ENCODE measurements at regions not wholly inside any gene's neighbourhood (a gene's known extent, or its start where the extent isn't known, plus 50 kb on each side); places are given as distances from the start of the nearest gene placed in this dataset.
"Not testable (repeated sequence)": the region's sequence is repeated elsewhere in the genome, so short reads cannot be mapped to it uniquely, and the experiment has no call there.

- dilution Hi-C loops (cut with MboI; ENCODE audit: extremely low pct_ligation_motif_present, low sequenced_read_pairs): no loop called here
- TF ChIP-seq EZH2 (IDR thresholded peaks at IDR 0.05; ENCODE audit: low read length): no peak
- TF ChIP-seq CTCF (optimal IDR thresholded peaks at IDR 0.05 in 1 of 3, IDR thresholded peaks at IDR 0.05 in 1 of 3, conservative IDR thresholded peaks at IDR 0.05 in 1 of 3; ENCODE audit: extremely low read depth in 1 of 3, insufficient read depth in 2 of 3, low read length in 3 of 3): no peak
- no peak overlapping the region for H3K4me2 ChIP-seq (ENCODE audit: control insufficient read depth, extremely low read depth, insufficient read depth, low read depth, low read length)
- no peaks in the 10 kb centered on the region for H4K20me1 ChIP-seq (ENCODE audit: control insufficient read depth, extremely low read depth, insufficient read depth, low read length)
- no peaks in the 10 kb centered on the region for H3K27me3 ChIP-seq (ENCODE audit: control insufficient read depth, extremely low read depth, insufficient read depth, low read length)
- DNase-seq (ENCODE audit: low read depth, low spot score) (no peak), FAIRE-seq (no peak)
- H3K79me2 ChIP-seq (ENCODE audit: control insufficient read depth, insufficient read depth, low read length): no peaks in the 10 kb centered on the region
- no peak overlapping the region for H3K9ac ChIP-seq (ENCODE audit: control insufficient read depth, extremely low read depth, insufficient read depth, low read length)
- H3K4me3 ChIP-seq (ENCODE audit: control insufficient read depth in 2 of 3, extremely low read depth in 1 of 3, insufficient read depth in 2 of 3, low read depth in 1 of 3, low read length in 3 of 3): no peak overlapping the region
- H3K27ac ChIP-seq (ENCODE audit: control insufficient read depth, insufficient read depth, low read length): no peak overlapping the region
- no peaks in the 10 kb centered on the region for H3K9me3 ChIP-seq (ENCODE audit: control insufficient read depth, low read depth, low read length)
- H3K36me3 ChIP-seq (ENCODE audit: control insufficient read depth in 2 of 2, extremely low read depth in 1 of 2, insufficient read depth in 2 of 2, low read length in 2 of 2): no peaks in the 10 kb centered on the region
- H3K9me1 ChIP-seq (ENCODE audit: control insufficient read depth, extremely low read depth, insufficient read depth, low read length): no peaks in the 10 kb centered on the region
- no peak overlapping the region for H2AFZ ChIP-seq (ENCODE audit: control insufficient read depth, low read length)
- H3K4me1 ChIP-seq (ENCODE audit: control insufficient read depth, extremely low read depth, insufficient read depth, low read length): no peaks in the 10 kb centered on the region
These were observed 225.0 kb upstream of the SEMA3C start for GRCh38 chr7:81143856-81144255.

DNA sequence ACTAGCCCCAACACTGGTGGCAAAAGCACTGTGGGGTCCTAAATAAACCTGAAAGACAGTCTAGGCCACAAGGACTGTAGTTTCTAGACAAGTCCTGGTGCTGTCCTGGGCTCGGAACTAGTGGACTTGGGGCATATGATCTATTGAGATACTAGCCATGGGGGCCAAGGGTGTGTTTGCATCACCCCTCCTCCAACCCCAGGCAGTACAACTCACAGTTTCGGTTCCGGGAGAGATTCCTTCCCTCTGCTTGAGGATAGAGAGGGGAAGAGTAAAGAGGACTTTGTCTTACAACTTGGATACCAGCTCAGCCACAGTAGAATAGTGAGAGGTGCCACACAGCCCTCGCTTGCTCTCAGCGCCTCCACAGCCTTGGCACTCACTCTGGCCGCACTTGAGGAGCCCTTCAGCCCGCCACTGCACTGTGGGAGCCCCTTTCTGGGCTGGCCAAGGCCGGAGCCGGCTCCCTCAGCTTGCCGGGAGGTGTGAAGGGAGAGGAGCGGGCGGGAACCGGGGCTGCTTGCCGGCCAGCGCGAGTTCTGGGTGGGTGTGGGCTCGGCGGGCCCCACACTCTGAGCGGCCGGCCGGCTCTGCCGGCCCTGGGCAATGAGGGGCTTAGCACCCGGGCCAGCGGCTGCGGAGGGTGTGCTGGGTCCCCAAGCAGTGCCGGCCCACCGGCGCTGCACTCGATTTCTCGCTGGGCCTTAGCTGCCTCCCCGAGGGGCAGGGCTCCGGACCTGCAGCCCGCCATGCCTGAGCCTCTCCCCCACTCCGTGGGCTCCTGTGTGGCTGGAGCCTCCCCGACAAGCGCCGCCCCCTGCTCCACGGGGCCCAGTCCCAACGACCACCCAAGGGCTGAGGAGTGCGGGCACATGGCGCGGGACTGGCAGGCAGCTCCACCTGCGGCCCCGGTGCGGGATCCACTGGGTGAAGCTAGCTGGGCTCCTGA is 222.7 kb upstream of the SEMA3C start:
- H3K36me3 ChIP-seq (ENCODE audit: control insufficient read depth in 2 of 2, extremely low read depth in 1 of 2, insufficient read depth in 2 of 2, low read length in 2 of 2); H3K4me3 ChIP-seq (ENCODE audit: control insufficient read depth in 2 of 3, extremely low read depth in 1 of 3, insufficient read depth in 2 of 3, low read depth in 1 of 3, low read length in 3 of 3); H3K27me3 ChIP-seq (ENCODE audit: control insufficient read depth, extremely low read depth, insufficient read depth, low read length); H3K9me1 ChIP-seq (ENCODE audit: control insufficient read depth, extremely low read depth, insufficient read depth, low read length); H2AFZ ChIP-seq (ENCODE audit: control insufficient read depth, low read length); H4K20me1 ChIP-seq (ENCODE audit: control insufficient read depth, extremely low read depth, insufficient read depth, low read length); FAIRE-seq; H3K4me1 ChIP-seq (ENCODE audit: control insufficient read depth, extremely low read depth, insufficient read depth, low read length); H3K9ac ChIP-seq (ENCODE audit: control insufficient read depth, extremely low read depth, insufficient read depth, low read length); dilution Hi-C loops (cut with MboI; ENCODE audit: extremely low pct_ligation_motif_present, low sequenced_read_pairs); H3K27ac ChIP-seq (ENCODE audit: control insufficient read depth, insufficient read depth, low read length); DNase-seq (ENCODE audit: low read depth, low spot score); H3K79me2 ChIP-seq (ENCODE audit: control insufficient read depth, insufficient read depth, low read length); H3K9me3 ChIP-seq (ENCODE audit: control insufficient read depth, low read depth, low read length); H3K4me2 ChIP-seq (ENCODE audit: control insufficient read depth, extremely low read depth, insufficient read depth, low read depth, low read length): not testable (repeated sequence)
